ENCODE measurements at regions not wholly inside any gene's neighbourhood (a gene's known extent, or its start where the extent isn't known, plus 50 kb on each side); places are given as distances from the start of the nearest gene placed in this dataset.

- Histone ChIP-seq H3K27me3 (ENCODE audit: control insufficient read depth in 2 of 2, insufficient read depth in 2 of 2, low read length in 2 of 2) (no peaks in the 10 kb centered on the region), H3K4me1 (ENCODE audit: control insufficient read depth in 2 of 2, insufficient read depth in 2 of 2, low read length in 2 of 2) (no peaks in the 10 kb centered on the region), H3K9me3 (ENCODE audit: control insufficient read depth in 2 of 2, low read length in 2 of 2) (no peaks in the 10 kb centered on the region), H3K9ac (ENCODE audit: low read depth in 1 of 2, low read length in 2 of 2) (no peak overlapping the region), H3K4me3 (ENCODE audit: low read length in 2 of 2) (no peak overlapping the region), H3K27ac (ENCODE audit: low read depth in 2 of 2, low read length in 2 of 2) (no peak overlapping the region), H3K36me3 (ENCODE audit: control insufficient read depth in 2 of 2, insufficient read depth in 2 of 2, low read length in 2 of 2) (no peaks in the 10 kb centered on the region)
These were observed 60.6 kb upstream of the TMCC3 start for GRCh38 chr12:94710933-94711332.

- Histone ChIP-seq H3K9ac (ENCODE audit: low read depth in 1 of 2, low read length in 2 of 2) (no peak overlapping the region), H3K27me3 (ENCODE audit: control insufficient read depth in 2 of 2, insufficient read depth in 2 of 2, low read length in 2 of 2) (no peaks in the 10 kb centered on the region), H3K9me3 (ENCODE audit: control insufficient read depth in 2 of 2, low read length in 2 of 2) (no peaks in the 10 kb centered on the region), H3K4me1 (ENCODE audit: control insufficient read depth in 2 of 2, insufficient read depth in 2 of 2, low read length in 2 of 2) (no peaks in the 10 kb centered on the region), H3K4me3 (ENCODE audit: low read length in 2 of 2) (no peak overlapping the region), H3K27ac (ENCODE audit: low read depth in 2 of 2, low read length in 2 of 2) (no peak overlapping the region), H3K36me3 (ENCODE audit: control insufficient read depth in 2 of 2, insufficient read depth in 2 of 2, low read length in 2 of 2) (no peaks in the 10 kb centered on the region)
These were observed 57.5 kb upstream of the TMCC3 start for GRCh38 chr12:94707892-94708291.

GRCh38 chr12:94707036-94707435 is 56.7 kb upstream of the TMCC3 start:
- Histone ChIP-seq H3K9ac (ENCODE audit: low read depth in 1 of 2, low read length in 2 of 2) (no peak overlapping the region), H3K36me3 (ENCODE audit: control insufficient read depth in 2 of 2, insufficient read depth in 2 of 2, low read length in 2 of 2) (no peaks in the 10 kb centered on the region), H3K9me3 (ENCODE audit: control insufficient read depth in 2 of 2, low read length in 2 of 2) (no peaks in the 10 kb centered on the region), H3K4me1 (ENCODE audit: control insufficient read depth in 2 of 2, insufficient read depth in 2 of 2, low read length in 2 of 2) (no peaks in the 10 kb centered on the region), H3K27ac (ENCODE audit: low read depth in 2 of 2, low read length in 2 of 2) (no peak overlapping the region), H3K4me3 (ENCODE audit: low read length in 2 of 2) (no peak overlapping the region), H3K27me3 (ENCODE audit: control insufficient read depth in 2 of 2, insufficient read depth in 2 of 2, low read length in 2 of 2) (no peaks in the 10 kb centered on the region)

GRCh38 chr12:94706250-94706661 is 55.9 kb upstream of the TMCC3 start:
- no peaks in the 10 kb centered on the region for H3K36me3 ChIP-seq (ENCODE audit: control insufficient read depth in 2 of 2, insufficient read depth in 2 of 2, low read length in 2 of 2)
- no peaks in the 10 kb centered on the region for H3K27me3 ChIP-seq (ENCODE audit: control insufficient read depth in 2 of 2, insufficient read depth in 2 of 2, low read length in 2 of 2)
- no peaks in the 10 kb centered on the region for H3K9me3 ChIP-seq (ENCODE audit: control insufficient read depth in 2 of 2, low read length in 2 of 2)
- no peaks in the 10 kb centered on the region for H3K4me1 ChIP-seq (ENCODE audit: control insufficient read depth in 2 of 2, insufficient read depth in 2 of 2, low read length in 2 of 2)
- no peak overlapping the region for H3K27ac ChIP-seq (ENCODE audit: low read depth in 2 of 2, low read length in 2 of 2)
- H3K4me3 ChIP-seq (ENCODE audit: low read length in 2 of 2) = no peak overlapping the region
- no peak overlapping the region for H3K9ac ChIP-seq (ENCODE audit: low read depth in 1 of 2, low read length in 2 of 2)

- no peak overlapping the region for H3K27ac ChIP-seq (ENCODE audit: low read depth in 2 of 2, low read length in 2 of 2)
These were observed 55.3 kb upstream of the TMCC3 start for GRCh38 chr12:94705676-94706075.

GRCh38 chr12:94704452-94705306 is 54.3 kb upstream of the TMCC3 start:
- Histone ChIP-seq H3K9ac (ENCODE audit: low read depth in 1 of 2, low read length in 2 of 2) (no peak overlapping the region), H3K4me1 (ENCODE audit: control insufficient read depth in 2 of 2, insufficient read depth in 2 of 2, low read length in 2 of 2) (peaks cover 0 to 2% of the 10 kb centered on the region in 2 donors)

More at GRCh38 chr12:94705676-94706075, 55.3 kb upstream of the TMCC3 start:
- Histone ChIP-seq H3K27me3 (ENCODE audit: control insufficient read depth in 2 of 2, insufficient read depth in 2 of 2, low read length in 2 of 2) (no peaks in the 10 kb centered on the region), H3K9ac (ENCODE audit: low read depth in 1 of 2, low read length in 2 of 2) (no peak overlapping the region), H3K9me3 (ENCODE audit: control insufficient read depth in 2 of 2, low read length in 2 of 2) (no peaks in the 10 kb centered on the region), H3K36me3 (ENCODE audit: control insufficient read depth in 2 of 2, insufficient read depth in 2 of 2, low read length in 2 of 2) (no peaks in the 10 kb centered on the region), H3K4me3 (ENCODE audit: low read length in 2 of 2) (no peak overlapping the region), H3K4me1 (ENCODE audit: control insufficient read depth in 2 of 2, insufficient read depth in 2 of 2, low read length in 2 of 2) (no peaks in the 10 kb centered on the region)

GRCh38 chr12:94702696-94703095 is 52.3 kb upstream of the TMCC3 start:
- no peak overlapping the region for H3K4me3 ChIP-seq (ENCODE audit: low read length in 2 of 2)
- H3K4me1 ChIP-seq (ENCODE audit: control insufficient read depth in 2 of 2, insufficient read depth in 2 of 2, low read length in 2 of 2) = peaks cover 0 to 5% of the 10 kb centered on the region in 2 donors
- no peak overlapping the region for H3K27ac ChIP-seq (ENCODE audit: low read depth in 2 of 2, low read length in 2 of 2)
- H3K36me3 ChIP-seq (ENCODE audit: control insufficient read depth in 2 of 2, insufficient read depth in 2 of 2, low read length in 2 of 2) = no peaks in the 10 kb centered on the region
- H3K9me3 ChIP-seq (ENCODE audit: control insufficient read depth in 2 of 2, low read length in 2 of 2) = no peaks in the 10 kb centered on the region
- H3K27me3 ChIP-seq (ENCODE audit: control insufficient read depth in 2 of 2, insufficient read depth in 2 of 2, low read length in 2 of 2) = no peaks in the 10 kb centered on the region
- no peak overlapping the region for H3K9ac ChIP-seq (ENCODE audit: low read depth in 1 of 2, low read length in 2 of 2)

More at GRCh38 chr12:94704452-94705306, 54.3 kb upstream of the TMCC3 start:
- no peak overlapping the region for H3K4me3 ChIP-seq (ENCODE audit: low read length in 2 of 2)
- H3K36me3 ChIP-seq (ENCODE audit: control insufficient read depth in 2 of 2, insufficient read depth in 2 of 2, low read length in 2 of 2) = no peaks in the 10 kb centered on the region
- H3K27ac ChIP-seq (ENCODE audit: low read depth in 2 of 2, low read length in 2 of 2) = no peak overlapping the region
- no peaks in the 10 kb centered on the region for H3K27me3 ChIP-seq (ENCODE audit: control insufficient read depth in 2 of 2, insufficient read depth in 2 of 2, low read length in 2 of 2)
- H3K9me3 ChIP-seq (ENCODE audit: control insufficient read depth in 2 of 2, low read length in 2 of 2) = no peaks in the 10 kb centered on the region

- H3K4me3 ChIP-seq (ENCODE audit: low read length in 2 of 2) = no peak overlapping the region
- no peaks in the 10 kb centered on the region for H3K27me3 ChIP-seq (ENCODE audit: control insufficient read depth in 2 of 2, insufficient read depth in 2 of 2, low read length in 2 of 2)
- H3K9me3 ChIP-seq (ENCODE audit: control insufficient read depth in 2 of 2, low read length in 2 of 2) = no peaks in the 10 kb centered on the region
- no peak overlapping the region for H3K27ac ChIP-seq (ENCODE audit: low read depth in 2 of 2, low read length in 2 of 2)
- no peak overlapping the region for H3K9ac ChIP-seq (ENCODE audit: low read depth in 1 of 2, low read length in 2 of 2)
- H3K36me3 ChIP-seq (ENCODE audit: control insufficient read depth in 2 of 2, insufficient read depth in 2 of 2, low read length in 2 of 2) = no peaks in the 10 kb centered on the region
- H3K4me1 ChIP-seq (ENCODE audit: control insufficient read depth in 2 of 2, insufficient read depth in 2 of 2, low read length in 2 of 2) = peaks cover 0 to 5% of the 10 kb centered on the region in 2 donors
These were observed 51.4 kb upstream of the TMCC3 start for GRCh38 chr12:94701711-94702110.

- H3K36me3 ChIP-seq (ENCODE audit: control insufficient read depth in 2 of 2, insufficient read depth in 2 of 2, low read length in 2 of 2) = no peaks in the 10 kb centered on the region
- H3K4me3 ChIP-seq (ENCODE audit: low read length in 2 of 2) = no peak overlapping the region
- H3K27ac ChIP-seq (ENCODE audit: low read depth in 2 of 2, low read length in 2 of 2) = no peak overlapping the region
- H3K9ac ChIP-seq (ENCODE audit: low read depth in 1 of 2, low read length in 2 of 2) = no peak overlapping the region
- no peaks in the 10 kb centered on the region for H3K27me3 ChIP-seq (ENCODE audit: control insufficient read depth in 2 of 2, insufficient read depth in 2 of 2, low read length in 2 of 2)
- H3K9me3 ChIP-seq (ENCODE audit: control insufficient read depth in 2 of 2, low read length in 2 of 2) = no peaks in the 10 kb centered on the region
- peaks cover 0 to 5% of the 10 kb centered on the region in 2 donors for H3K4me1 ChIP-seq (ENCODE audit: control insufficient read depth in 2 of 2, insufficient read depth in 2 of 2, low read length in 2 of 2)
These were observed 50.3 kb upstream of the TMCC3 start for GRCh38 chr12:94700662-94701061.
